Right ventricle myocardium superior (tissue), 1 donor: ENCODE measurements at regions not wholly inside any gene's neighbourhood (a gene's known extent, or its start where the extent isn't known, plus 50 kb on each side); places are given as distances from the start of the nearest gene placed in this dataset.
A peak's percentile ranks its signal among the peaks of the same experiment; 100 is the strongest.

Experiments
- ATAC-seq: fragments of 200-7000 bp; cut with Tn5 transposase; one replicate; pipeline ENCODE4 v1.9.1; 2020; ENCODE audit warnings: mild to moderate bottlenecking; ENCODE audit not compliant: poor library complexity
- DNase-seq: peaks from one replicate; pipeline ENCODE4 v3.0.0-alpha.2; 2020
- intact Hi-C: fragments of 100-400 bp; cut with DNase I; formaldehyde crosslinking; loops from one replicate; pipeline ENCODE4 v1.11.2; 2022
- donor health status: DM: no; HTN: yes; CAD: no; lungs with severe emphysema.

GRCh38 chr17:72315122-72315913, 194.5 kb downstream of the SOX9 start:
- intact Hi-C loops: no loop called here
- ATAC-seq (no peak), DNase-seq (no peak)

- ATAC-seq (no peak), DNase-seq (no peak)
- intact Hi-C loops: no loop called here
These were observed 197.3 kb downstream of the SOX9 start for GRCh38 chr17:72318131-72318530.

- intact Hi-C loops: no loop called here
- no peak for ATAC-seq
- DNase-seq: no peak
These were observed 201.1 kb downstream of the SOX9 start for GRCh38 chr17:72321896-72322295.

GRCh38 chr17:72332367-72332766, 211.5 kb downstream of the SOX9 start:
- intact Hi-C loops: no loop called here
- ATAC-seq: no peak

GRCh38 chr17:72333570-72333969, 212.8 kb downstream of the SOX9 start:
- DNase-seq (no peak), ATAC-seq (no peak)
- intact Hi-C loops: no loop called here

More at GRCh38 chr17:72332367-72332766, 211.5 kb downstream of the SOX9 start:
- no peak for DNase-seq

- DNase-seq: no peak
- intact Hi-C loops: no loop called here
- no peak for ATAC-seq
These were observed 213.4 kb downstream of the SOX9 start for GRCh38 chr17:72334205-72334604.

- no peak for DNase-seq
- ATAC-seq: no peak
- intact Hi-C loops: no loop called here
These were observed 215.4 kb downstream of the SOX9 start for GRCh38 chr17:72336026-72336803.

GRCh38 chr17:72336804-72337070, 215.9 kb downstream of the SOX9 start:
- intact Hi-C loops: no loop called here
- ATAC-seq: no peak

GRCh38 chr17:72338304-72338703, 217.5 kb downstream of the SOX9 start:
- ATAC-seq: no peak
- intact Hi-C loops: no loop called here
- no peak for DNase-seq

More at GRCh38 chr17:72336804-72337070, 215.9 kb downstream of the SOX9 start:
- DNase-seq: no peak

- intact Hi-C loops: no loop called here
- DNase-seq (no peak), ATAC-seq (peak; percentile 65)
These were observed 218.3 kb downstream of the SOX9 start for GRCh38 chr17:72338847-72339790.

- intact Hi-C loops: no loop called here
- DNase-seq: no peak
- no peak for ATAC-seq
These were observed 220.0 kb downstream of the SOX9 start for GRCh38 chr17:72340836-72341235.

GRCh38 chr17:72342061-72342460, 221.2 kb downstream of the SOX9 start:
- DNase-seq (no peak), ATAC-seq (no peak)
- intact Hi-C loops: no loop called here

- DNase-seq (peak; percentile 72), ATAC-seq (peak; percentile 76)
- intact Hi-C loops: no loop called here
These were observed 222.1 kb downstream of the SOX9 start for GRCh38 chr17:72342627-72343527.

GRCh38 chr17:72343911-72344310, 223.1 kb downstream of the SOX9 start:
- DNase-seq: no peak
- ATAC-seq: no peak
- intact Hi-C loops: no loop called here

- intact Hi-C loops: no loop called here
- no peak for DNase-seq
- ATAC-seq: no peak
These were observed 223.8 kb downstream of the SOX9 start for GRCh38 chr17:72344613-72345012.

- DNase-seq: no peak
- no peak for ATAC-seq
These were observed 224.3 kb downstream of the SOX9 start for GRCh38 chr17:72345088-72345487.

GRCh38 chr17:72345536-72345935, 224.7 kb downstream of the SOX9 start:
- ATAC-seq: no peak

More at GRCh38 chr17:72345088-72345487, 224.3 kb downstream of the SOX9 start:
- intact Hi-C loops: no loop called here

GRCh38 chr17:72346306-72346705, 225.5 kb downstream of the SOX9 start:
- intact Hi-C loops: no loop called here
- ATAC-seq: no peak
- DNase-seq: no peak

More at GRCh38 chr17:72345536-72345935, 224.7 kb downstream of the SOX9 start:
- no peak for DNase-seq
- intact Hi-C loops: no loop called here
